HEK293 (cell line): ENCODE measurements at regions not wholly inside any gene's neighbourhood (a gene's known extent, or its start where the extent isn't known, plus 50 kb on each side); places are given as distances from the start of the nearest gene placed in this dataset.
A peak's percentile ranks its signal among the peaks of the same experiment; 100 is the strongest.

ENCODE experiments used
- CTCF ChIA-PET: fragments of 350-600 bp; formaldehyde crosslinking; extraction: SDS; loops from one replicate; lab custom pipeline; 2021; ENCODE audit warnings: antibody characterized with exemption; lab: Yijun Ruan, JAX
- POLR2A ChIA-PET: fragments of 300-600 bp; formaldehyde crosslinking; extraction: SDS; loops from one replicate; lab custom pipeline; 2020; ENCODE audit warnings: antibody characterized with exemption, inconsistent platforms; lab: Yijun Ruan, JAX
- H3K27ac ChIP-seq: fragments of 200-500 bp; sonication (Bioruptor generic); 2 replicates; pipeline ENCODE4 v1.5.1; 2014; ENCODE audit warnings: low read depth, low read length, control low read depth, inconsistent platforms; ENCODE audit errors: extremely low read depth
- H3K36me3 ChIP-seq, 2 experiments: fragments of 200-500 bp in 1 of 2; sonication (Bioruptor generic) in 1 of 2; 1 replicate in 1 of 2; 2 replicates in 1 of 2; pipeline ENCODE4 v1.5.1; 2014 to 2017; ENCODE audit warnings: inconsistent platforms in 2 of 2, low read length in 2 of 2; ENCODE audit not compliant: control insufficient read depth in 2 of 2, insufficient read depth in 1 of 2
- H3K4me1 ChIP-seq: fragments of 200-500 bp; sonication (Bioruptor generic); 2 replicates; pipeline ENCODE4 v1.5.1; 2014; ENCODE audit warnings: mild to moderate bottlenecking, low read length, inconsistent platforms; ENCODE audit not compliant: control insufficient read depth, insufficient read depth
- H3K4me3 ChIP-seq: 2 replicates; pipeline ENCODE4 v1.5.1; 2011; ENCODE audit warnings: low read depth, mild to moderate bottlenecking, control low read depth, low read length, moderate library complexity
- H3K9me3 ChIP-seq: fragments of 200-500 bp; sonication (Bioruptor generic); 2 replicates; pipeline ENCODE4 v1.5.1; 2014; ENCODE audit warnings: low read depth, low read length, inconsistent platforms; ENCODE audit not compliant: control insufficient read depth, insufficient read depth
- GFI1B ChIP-seq: fragments of 450-650 bp; formaldehyde crosslinking; IDR thresholded peaks from 2 replicates; pipeline ENCODE4 v1.5.1; 2016; ENCODE audit warnings: missing biosample characterization, missing genetic modification characterization
- HOXC10 ChIP-seq: sonication (generic); formaldehyde crosslinking; IDR thresholded peaks from 2 replicates; pipeline ENCODE4 v1.8.1; 2023; ENCODE audit warnings: mild to moderate bottlenecking, missing genetic modification reagents
- KLF16 ChIP-seq: fragments of 450-650 bp; formaldehyde crosslinking; IDR thresholded peaks from 2 replicates; pipeline ENCODE4 v1.5.1; 2017; ENCODE audit warnings: missing biosample characterization, missing genetic modification characterization
- SCRT1 ChIP-seq: fragments of 450-650 bp; formaldehyde crosslinking; IDR thresholded peaks from 2 replicates; pipeline ENCODE4 v1.5.1; 2016; ENCODE audit warnings: missing biosample characterization, missing genetic modification characterization, borderline replicate concordance
- SCRT2 ChIP-seq: fragments of 450-650 bp; formaldehyde crosslinking; IDR thresholded peaks from 2 replicates; pipeline ENCODE4 v1.5.1; 2016; ENCODE audit warnings: missing biosample characterization, missing genetic modification characterization
- SETDB1 ChIP-seq: IDR thresholded peaks from one replicate; pipeline ENCODE4 v1.6.1; 2017; ENCODE audit warnings: mild to moderate bottlenecking, low read length, moderate library complexity, mixed read lengths; ENCODE audit not compliant: insufficient read length
- ZBTB17 ChIP-seq: fragments of 450-650 bp; formaldehyde crosslinking; IDR thresholded peaks from 2 replicates; pipeline ENCODE4 v1.5.1; 2016; ENCODE audit warnings: missing biosample characterization, missing genetic modification characterization
- ZBTB20 ChIP-seq: fragments of 450-650 bp; formaldehyde crosslinking; IDR thresholded peaks from 2 replicates; pipeline ENCODE4 v1.5.1; 2016; ENCODE audit warnings: missing biosample characterization, missing genetic modification characterization
- ZNF157 ChIP-seq: fragments of 450-650 bp; formaldehyde crosslinking; IDR thresholded peaks from 2 replicates; pipeline ENCODE4 v1.5.1; 2016; ENCODE audit warnings: missing biosample characterization, missing genetic modification characterization
- ZNF239 ChIP-seq: fragments of 450-650 bp; formaldehyde crosslinking; IDR thresholded peaks from 2 replicates; pipeline ENCODE4 v1.5.1; 2016; ENCODE audit warnings: missing biosample characterization, missing genetic modification characterization
- ZNF274 ChIP-seq, 2 experiments: fragments of 200-500 bp in 1 of 2; fragments of 450-650 bp in 1 of 2; sonication (Bioruptor generic) in 1 of 2; formaldehyde crosslinking in 1 of 2; IDR thresholded peaks; 2 replicates each; pipeline versions ENCODE4 v1.5.1 to v1.6.1; 2014 to 2016; ENCODE audit warnings: borderline replicate concordance in 1 of 2, inconsistent platforms in 1 of 2, low read length in 1 of 2, missing biosample characterization in 1 of 2, missing genetic modification characterization in 1 of 2
- ZNF280C ChIP-seq: fragments of 450-650 bp; formaldehyde crosslinking; IDR thresholded peaks from 2 replicates; pipeline ENCODE4 v1.5.1; 2016; ENCODE audit warnings: missing biosample characterization, missing genetic modification characterization
- ZNF324 ChIP-seq: fragments of 450-650 bp; formaldehyde crosslinking; IDR thresholded peaks from 2 replicates; pipeline ENCODE4 v1.5.1; 2016; ENCODE audit warnings: missing biosample characterization, missing genetic modification characterization
- ZNF354C ChIP-seq: fragments of 450-650 bp; formaldehyde crosslinking; IDR thresholded peaks from 2 replicates; pipeline ENCODE4 v1.5.1; 2016; ENCODE audit warnings: missing biosample characterization, missing genetic modification characterization, low read depth, borderline replicate concordance
- ZNF391 ChIP-seq: fragments of 450-650 bp; formaldehyde crosslinking; IDR thresholded peaks from 2 replicates; pipeline ENCODE4 v1.5.1; 2016; ENCODE audit warnings: low read depth, missing biosample characterization, missing genetic modification characterization, borderline replicate concordance
- ZNF416 ChIP-seq: fragments of 450-650 bp; formaldehyde crosslinking; IDR thresholded peaks from 2 replicates; pipeline ENCODE4 v1.5.1; 2016; ENCODE audit warnings: missing biosample characterization, missing genetic modification characterization
- ZNF473 ChIP-seq: fragments of 450-650 bp; formaldehyde crosslinking; IDR thresholded peaks from 2 replicates; pipeline ENCODE4 v1.5.1; 2017; ENCODE audit warnings: missing biosample characterization, missing genetic modification characterization
- ZNF544 ChIP-seq: fragments of 450-650 bp; formaldehyde crosslinking; IDR thresholded peaks from 2 replicates; pipeline ENCODE4 v1.5.0; 2017; ENCODE audit warnings: missing biosample characterization, missing genetic modification characterization
- ZNF600 ChIP-seq: fragments of 450-650 bp; formaldehyde crosslinking; IDR thresholded peaks from 2 replicates; pipeline ENCODE4 v1.5.1; 2016; ENCODE audit warnings: missing biosample characterization, missing genetic modification characterization
- ZNF654 ChIP-seq: fragments of 450-650 bp; formaldehyde crosslinking; IDR thresholded peaks from 2 replicates; pipeline ENCODE4 v1.5.1; 2016; ENCODE audit warnings: low read depth, missing biosample characterization, missing genetic modification characterization
- ZNF658 ChIP-seq: fragments of 450-650 bp; formaldehyde crosslinking; IDR thresholded peaks from 2 replicates; pipeline ENCODE4; 2016; ENCODE audit warnings: missing biosample characterization, missing genetic modification characterization
- ZNF670 ChIP-seq: fragments of 450-650 bp; formaldehyde crosslinking; IDR thresholded peaks from 2 replicates; pipeline ENCODE4 v1.5.1; 2016; ENCODE audit warnings: missing biosample characterization, missing genetic modification characterization, low read depth
- ZNF677 ChIP-seq: fragments of 450-650 bp; IDR thresholded peaks from 2 replicates; pipeline ENCODE4 v1.5.0; 2018; ENCODE audit warnings: missing biosample characterization, mild to moderate bottlenecking, missing genetic modification characterization, moderate library complexity
- ZNF701 ChIP-seq: fragments of 450-650 bp; formaldehyde crosslinking; IDR thresholded peaks from 2 replicates; pipeline ENCODE4 v1.5.1; 2016; ENCODE audit warnings: missing biosample characterization, missing genetic modification characterization
- ZNF792 ChIP-seq: fragments of 450-650 bp; formaldehyde crosslinking; IDR thresholded peaks from 2 replicates; pipeline ENCODE4 v1.5.1; 2016; ENCODE audit warnings: missing biosample characterization, missing genetic modification characterization
- TF ChIP-seq, protein P1 (sequence below): fragments of 450-650 bp; formaldehyde crosslinking; IDR thresholded peaks from 2 replicates; pipeline ENCODE4 v1.5.1; 2017; ENCODE audit warnings: missing biosample characterization, missing genetic modification characterization

DNA sequence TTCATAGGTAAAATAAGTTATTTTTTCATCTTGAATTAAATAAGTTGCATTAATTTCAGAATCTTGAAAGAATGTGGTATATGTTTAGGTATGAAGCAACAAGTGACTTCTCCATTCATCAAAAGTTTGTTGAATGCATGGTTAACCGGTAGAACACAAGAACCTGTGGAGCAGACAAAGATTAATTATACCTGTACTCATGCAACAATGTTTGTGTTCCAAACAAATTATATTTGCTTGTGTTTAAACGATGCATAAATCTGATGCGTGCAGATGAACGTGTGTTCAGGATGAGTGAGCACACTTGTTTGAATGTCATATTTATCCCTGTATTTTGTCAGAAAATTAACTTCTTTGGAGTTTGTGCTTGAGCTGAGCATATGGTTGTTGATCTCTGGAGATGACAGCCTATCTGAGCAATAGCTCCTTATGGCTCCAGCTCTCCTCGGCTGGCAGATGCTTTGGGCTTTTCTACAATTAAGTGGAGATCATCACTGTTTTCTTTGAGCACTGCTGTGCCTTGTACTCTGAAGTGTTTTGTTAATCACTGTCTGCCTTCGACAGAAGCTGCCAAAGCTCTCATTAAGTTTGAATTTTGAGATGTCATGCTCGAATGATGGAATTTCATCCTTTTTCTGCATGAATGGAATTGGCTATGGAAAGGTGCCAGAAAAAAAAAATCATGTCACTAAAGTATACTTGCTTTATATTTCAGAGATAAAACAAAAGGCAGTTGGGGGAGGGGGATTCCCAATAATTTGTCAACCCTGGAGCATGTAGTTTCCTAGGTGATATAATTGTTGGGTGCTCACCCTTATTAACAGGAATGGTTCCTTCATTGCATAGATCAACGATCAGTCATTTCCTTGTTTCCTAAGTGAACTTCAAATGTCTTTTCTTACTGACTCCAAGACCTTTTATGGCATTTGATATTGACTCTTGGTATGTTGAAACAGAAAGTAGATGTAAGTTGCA is 502.5 kb upstream of the ARRDC3 start:
- Histone ChIP-seq H3K36me3 (no peaks in the 10 kb centered on the region), H3K27ac (no peak overlapping the region), H3K9me3 (no peaks in the 10 kb centered on the region), H3K4me1 (no peaks in the 10 kb centered on the region), H3K4me3 (no peak overlapping the region)
- ChIA-PET CTCF (no interaction called here), POLR2A (no interaction called here)
- peak; percentile 48; the same call in 1 of the 2 replicates for TF ChIP-seq SCRT1 (tag by site-specific recombination)
- TF ChIP-seq ZNF658 (tag by site-specific recombination), result no peak
- no peak for TF ChIP-seq ZNF792
- no peak for TF ChIP-seq ZNF391 (tag by site-specific recombination)
- TF ChIP-seq SCRT2 (tag by site-specific recombination), result peak; percentile 91
- peak; percentile 85 for TF ChIP-seq ZBTB17 (tag by site-specific recombination)
- TF ChIP-seq ZNF274 (IDR thresholded peaks at IDR 0.05; ENCODE audit: low read length), result no peak
- TF ChIP-seq ZNF274 (tag by site-specific recombination; IDR thresholded peaks at IDR 0.05; ENCODE audit: borderline replicate concordance), result no peak
- no peak for TF ChIP-seq ZBTB20 (tag by site-specific recombination)

DNA sequence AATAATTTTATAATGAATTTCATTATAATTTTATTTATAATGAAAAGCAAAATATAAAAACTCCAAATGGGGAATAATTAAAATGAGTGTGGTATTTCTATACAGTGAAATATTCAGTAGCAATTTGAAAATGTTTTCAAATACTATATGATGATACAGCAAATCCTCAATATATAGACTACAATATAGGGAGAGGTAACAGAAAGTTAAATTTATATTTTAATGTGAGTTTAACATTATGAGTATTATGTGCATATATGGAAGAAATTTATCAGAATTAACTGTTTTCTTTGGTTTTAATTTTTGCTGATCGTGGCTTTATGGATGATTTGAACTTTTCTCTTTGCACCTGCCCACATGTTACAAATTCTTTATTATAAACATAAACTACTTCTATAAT is 500.9 kb upstream of the ARRDC3 start:
- CTCF ChIA-PET, result interaction anchor here (0.6 kb wide), 1 partner anchor 1480 kb away, joined by 3 read pairs; no protein-coding TSS in a partner anchor

GRCh38 chr5:91875196-91875779 is 492.2 kb upstream of the ARRDC3 start:
- no peak overlapping the region for H3K4me3 ChIP-seq
- CTCF ChIA-PET, result no interaction called here
- TF ChIP-seq ZNF670 (tag by site-specific recombination), result no peak
- TF ChIP-seq ZNF157 (tag by site-specific recombination), result no peak
- no peak for TF ChIP-seq ZNF654 (tag by site-specific recombination)
- TF ChIP-seq, protein P1, sequence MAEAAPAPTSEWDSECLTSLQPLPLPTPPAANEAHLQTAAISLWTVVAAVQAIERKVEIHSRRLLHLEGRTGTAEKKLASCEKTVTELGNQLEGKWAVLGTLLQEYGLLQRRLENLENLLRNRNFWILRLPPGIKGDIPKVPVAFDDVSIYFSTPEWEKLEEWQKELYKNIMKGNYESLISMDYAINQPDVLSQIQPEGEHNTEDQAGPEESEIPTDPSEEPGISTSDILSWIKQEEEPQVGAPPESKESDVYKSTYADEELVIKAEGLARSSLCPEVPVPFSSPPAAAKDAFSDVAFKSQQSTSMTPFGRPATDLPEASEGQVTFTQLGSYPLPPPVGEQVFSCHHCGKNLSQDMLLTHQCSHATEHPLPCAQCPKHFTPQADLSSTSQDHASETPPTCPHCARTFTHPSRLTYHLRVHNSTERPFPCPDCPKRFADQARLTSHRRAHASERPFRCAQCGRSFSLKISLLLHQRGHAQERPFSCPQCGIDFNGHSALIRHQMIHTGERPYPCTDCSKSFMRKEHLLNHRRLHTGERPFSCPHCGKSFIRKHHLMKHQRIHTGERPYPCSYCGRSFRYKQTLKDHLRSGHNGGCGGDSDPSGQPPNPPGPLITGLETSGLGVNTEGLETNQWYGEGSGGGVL (tag by site-specific recombination), result no peak
- no peak for TF ChIP-seq ZNF544 (tag by site-specific recombination)
- TF ChIP-seq ZNF600 (tag by site-specific recombination), result no peak
- TF ChIP-seq KLF16 (tag by site-specific recombination), result no peak
- no peak for TF ChIP-seq ZNF274 (IDR thresholded peaks at IDR 0.05; ENCODE audit: low read length)
- no peak for TF ChIP-seq ZNF274 (tag by site-specific recombination; IDR thresholded peaks at IDR 0.05; ENCODE audit: borderline replicate concordance)
- no peak for TF ChIP-seq ZNF324 (tag by site-specific recombination)
- no peak for TF ChIP-seq GFI1B (tag by site-specific recombination)
- TF ChIP-seq ZNF677 (tag by site-specific recombination), result no peak
- TF ChIP-seq SETDB1, result no peak
- TF ChIP-seq ZNF239, result no peak
- TF ChIP-seq HOXC10 (CRISPR knock-in tag), result no peak
- no peak for TF ChIP-seq ZNF416 (tag by site-specific recombination)
- no peak for TF ChIP-seq ZNF473

More for the DNA sequence above, 500.9 kb upstream of the ARRDC3 start:
- POLR2A ChIA-PET, result no interaction called here
- no peaks in the 10 kb centered on the region for H3K36me3 ChIP-seq
- no peak overlapping the region for H3K27ac ChIP-seq
- no peaks in the 10 kb centered on the region for H3K9me3 ChIP-seq
- no peak overlapping the region for H3K4me3 ChIP-seq
- no peak for TF ChIP-seq ZNF280C (tag by site-specific recombination)
- no peak for TF ChIP-seq ZNF701 (tag by site-specific recombination)
- TF ChIP-seq ZNF416 (tag by site-specific recombination), result no peak
- no peak for TF ChIP-seq ZNF354C
- TF ChIP-seq, all 188 proteins: peak for 0
- H3K4me1 ChIP-seq, result no peaks in the 10 kb centered on the region

More at GRCh38 chr5:91875196-91875779, 492.2 kb upstream of the ARRDC3 start:
- Histone ChIP-seq H3K36me3 (no peaks in the 10 kb centered on the region), H3K4me1 (no peaks in the 10 kb centered on the region), H3K27ac (no peak overlapping the region), H3K9me3 (no peaks in the 10 kb centered on the region)
- POLR2A ChIA-PET, result no interaction called here
